Testis (tissue), 2 donors: ENCODE measurements at regions not wholly inside any gene's neighbourhood (a gene's known extent, or its start where the extent isn't known, plus 50 kb on each side); places are given as distances from the start of the nearest gene placed in this dataset.

ENCODE experiments used
- DNase-seq: peaks from one replicate; pipeline ENCODE4 v3.0.0-alpha.2; 2019
- H3K27ac ChIP-seq, 2 donors: fragments of 200-600 bp; sonication (generic); one replicate each; pipeline ENCODE4 v1.5.1; 2019
- H3K27me3 ChIP-seq: fragments of 200-600 bp; sonication (generic); one replicate; pipeline ENCODE4 v1.5.1; 2019
- H3K36me3 ChIP-seq: fragments of 200-600 bp; sonication (generic); one replicate; pipeline ENCODE4 v1.5.1; 2017; ENCODE audit warnings: low read depth; ENCODE audit errors: missing control alignments
- H3K4me1 ChIP-seq: fragments of 200-600 bp; sonication (generic); one replicate; pipeline ENCODE4 v1.5.1; 2019
- H3K4me3 ChIP-seq, 2 donors: fragments of 200-600 bp; sonication (generic); one replicate each; pipeline ENCODE4 v1.5.1; 2017 to 2019
- H3K9me3 ChIP-seq: fragments of 200-600 bp; sonication (generic); one replicate; pipeline ENCODE4 v1.5.1; 2017
- POLR2A ChIP-seq: fragments of 450-650 bp; IDR thresholded peaks from one replicate; pipeline ENCODE4 v1.6.1; 2017; ENCODE audit warnings: antibody characterized with exemption, mild to moderate bottlenecking, moderate library complexity
- WGBS, 2 donors: methylation state at CpG; one replicate each; pipeline ENCODE4 v1.1.5; 2018; 5-methylcytosine and 5-hydroxymethylcytosine counted together
- intact Hi-C: fragments of 100-400 bp; cut with DNase I; formaldehyde crosslinking; loops from one replicate; pipeline ENCODE4 v1.15.1; 2023; ENCODE audit warnings: low total_unique reads
- TF ChIP-seq, protein P1 (sequence below), 3 experiments: fragments of 450-650 bp in 2 of 3; fragments of 200-600 bp in 1 of 3; sonication (generic) in 1 of 3; IDR thresholded peaks; one replicate each; pipeline ENCODE4 v1.5.1; 2016 to 2019; ENCODE audit warnings: antibody characterized with exemption in 3 of 3, mild to moderate bottlenecking in 2 of 3, moderate library complexity in 1 of 3

DNA sequence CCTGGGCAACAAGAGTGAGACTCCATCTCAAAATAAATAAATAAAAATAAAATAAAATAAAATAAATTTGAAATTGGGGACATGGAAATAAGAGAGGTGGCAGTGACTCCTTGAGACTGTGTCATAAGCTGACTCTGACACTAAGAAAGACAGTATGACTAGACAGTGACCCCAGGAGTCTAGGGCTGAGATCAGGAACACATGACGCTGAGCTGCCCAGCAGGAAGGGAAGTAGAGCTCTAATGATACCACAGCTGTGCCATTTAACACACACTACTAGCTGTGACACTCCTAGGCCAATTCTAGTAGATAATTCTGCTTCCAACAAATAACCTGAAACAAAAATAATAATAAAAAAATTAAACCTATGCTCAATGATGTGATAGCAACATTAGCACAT is 293.0 kb downstream of the SEC61B start:
- intact Hi-C loops: no loop called here
- TF ChIP-seq, protein P1, sequence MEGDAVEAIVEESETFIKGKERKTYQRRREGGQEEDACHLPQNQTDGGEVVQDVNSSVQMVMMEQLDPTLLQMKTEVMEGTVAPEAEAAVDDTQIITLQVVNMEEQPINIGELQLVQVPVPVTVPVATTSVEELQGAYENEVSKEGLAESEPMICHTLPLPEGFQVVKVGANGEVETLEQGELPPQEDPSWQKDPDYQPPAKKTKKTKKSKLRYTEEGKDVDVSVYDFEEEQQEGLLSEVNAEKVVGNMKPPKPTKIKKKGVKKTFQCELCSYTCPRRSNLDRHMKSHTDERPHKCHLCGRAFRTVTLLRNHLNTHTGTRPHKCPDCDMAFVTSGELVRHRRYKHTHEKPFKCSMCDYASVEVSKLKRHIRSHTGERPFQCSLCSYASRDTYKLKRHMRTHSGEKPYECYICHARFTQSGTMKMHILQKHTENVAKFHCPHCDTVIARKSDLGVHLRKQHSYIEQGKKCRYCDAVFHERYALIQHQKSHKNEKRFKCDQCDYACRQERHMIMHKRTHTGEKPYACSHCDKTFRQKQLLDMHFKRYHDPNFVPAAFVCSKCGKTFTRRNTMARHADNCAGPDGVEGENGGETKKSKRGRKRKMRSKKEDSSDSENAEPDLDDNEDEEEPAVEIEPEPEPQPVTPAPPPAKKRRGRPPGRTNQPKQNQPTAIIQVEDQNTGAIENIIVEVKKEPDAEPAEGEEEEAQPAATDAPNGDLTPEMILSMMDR (IDR thresholded peaks at IDR 0.05): no peak
- no peak for TF ChIP-seq POLR2A

DNA sequence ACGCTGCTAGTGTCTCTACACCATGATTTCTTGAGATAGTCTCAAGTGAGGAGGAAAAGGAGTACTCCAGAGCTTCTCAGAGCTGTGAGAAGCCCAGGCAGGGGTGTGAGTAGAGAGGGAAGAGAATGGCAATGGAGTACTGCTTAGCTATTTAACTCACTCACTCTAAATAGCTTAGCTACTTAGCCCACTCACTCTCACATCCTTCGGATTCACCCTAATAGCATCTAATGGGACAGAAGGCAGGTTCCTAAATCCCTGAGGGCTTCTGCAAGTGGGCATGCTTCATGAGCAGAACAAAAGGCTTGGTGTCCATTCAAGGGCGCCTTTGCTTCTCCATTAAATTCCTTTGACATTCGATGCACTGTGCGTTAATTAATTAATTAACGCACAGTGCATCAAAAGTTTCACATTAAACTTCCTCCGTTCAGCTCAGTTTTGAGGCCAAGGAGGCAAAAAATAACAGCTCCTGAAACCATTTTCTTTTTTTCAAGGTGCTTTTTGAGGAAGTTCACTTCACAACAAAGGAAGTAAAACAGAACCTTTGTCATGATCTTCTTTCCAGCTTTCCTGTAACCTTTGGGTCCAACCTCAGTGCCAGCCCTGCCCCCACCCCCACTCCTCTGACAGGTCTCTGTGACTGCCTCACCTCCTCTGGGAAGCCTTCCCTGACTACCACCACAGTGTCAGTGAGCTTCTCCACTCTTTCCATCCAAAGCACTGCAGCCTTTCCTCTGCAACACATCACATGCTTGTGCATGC is 294.0 kb downstream of the SEC61B start:
- no peaks in the 10 kb centered on the region for H3K4me1 ChIP-seq
- no peaks in the 10 kb centered on the region for H3K9me3 ChIP-seq
- no peak for DNase-seq
- TF ChIP-seq, protein P1 (IDR thresholded peaks at IDR 0.05): no peak
- TF ChIP-seq POLR2A: no peak
- no peak overlapping the region for H3K4me3 ChIP-seq
- H3K27me3 ChIP-seq: no peaks in the 10 kb centered on the region
- intact Hi-C loops: no loop called here
- H3K27ac ChIP-seq: no peak overlapping the region
- WGBS, 2 donors: 86 to 93% methylated on average over 7 of the region's 7 CpGs
- H3K36me3 ChIP-seq: no peaks in the 10 kb centered on the region

More for the DNA sequence above, 293.0 kb downstream of the SEC61B start:
- H3K27ac ChIP-seq: no peak overlapping the region
- H3K36me3 ChIP-seq: no peaks in the 10 kb centered on the region
- H3K4me3 ChIP-seq: no peak overlapping the region
- WGBS, 2 donors: 72 to 96% methylated on average over 1 of the region's 1 CpG
- no peaks in the 10 kb centered on the region for H3K27me3 ChIP-seq
- H3K9me3 ChIP-seq: no peaks in the 10 kb centered on the region
- no peaks in the 10 kb centered on the region for H3K4me1 ChIP-seq
- DNase-seq: no peak

DNA sequence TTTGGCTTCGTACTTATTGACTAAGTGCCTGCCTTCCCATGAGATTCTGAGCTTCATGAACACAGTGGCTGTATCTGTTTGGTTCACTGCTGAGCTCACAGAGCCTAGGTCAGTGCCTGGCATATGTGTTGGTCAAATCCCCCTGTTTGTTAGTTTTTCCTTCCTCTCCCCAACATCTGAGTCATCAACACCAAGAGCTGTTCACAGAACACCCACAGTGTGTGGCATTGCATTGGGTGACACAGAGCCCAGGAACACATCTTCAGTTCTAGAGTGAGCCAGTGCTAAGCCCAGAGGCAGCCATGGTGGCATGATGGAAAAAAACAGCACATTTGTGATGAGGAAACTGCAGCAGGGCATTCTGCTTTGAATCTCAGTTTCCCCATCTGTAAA is 294.6 kb downstream of the SEC61B start:
- Histone ChIP-seq H3K36me3 (no peaks in the 10 kb centered on the region), H3K27me3 (no peaks in the 10 kb centered on the region), H3K4me1 (no peaks in the 10 kb centered on the region), H3K4me3 (no peak overlapping the region), H3K27ac (no peak overlapping the region), H3K9me3 (no peaks in the 10 kb centered on the region)
- no peak for TF ChIP-seq POLR2A
- TF ChIP-seq, protein P1 (IDR thresholded peaks at IDR 0.05): no peak
- intact Hi-C loops: no loop called here
- DNase-seq: no peak
- WGBS, 2 donors: 97 to 100% methylated on average over 1 of the region's 1 CpG

- Histone ChIP-seq H3K27ac (no peak overlapping the region), H3K4me1 (no peaks in the 10 kb centered on the region), H3K27me3 (no peaks in the 10 kb centered on the region), H3K36me3 (no peaks in the 10 kb centered on the region), H3K4me3 (no peak overlapping the region), H3K9me3 (no peaks in the 10 kb centered on the region)
- TF ChIP-seq POLR2A: no peak
- TF ChIP-seq, protein P1 (IDR thresholded peaks at IDR 0.05): no peak
- 81 to 84% methylated on average over 1 of the region's 1 CpG for WGBS, 2 donors
- no peak for DNase-seq
- intact Hi-C loops: no loop called here
Observed at GRCh38 chr9:99523838-99524237, 297.8 kb upstream of the NR4A3 start.

DNA sequence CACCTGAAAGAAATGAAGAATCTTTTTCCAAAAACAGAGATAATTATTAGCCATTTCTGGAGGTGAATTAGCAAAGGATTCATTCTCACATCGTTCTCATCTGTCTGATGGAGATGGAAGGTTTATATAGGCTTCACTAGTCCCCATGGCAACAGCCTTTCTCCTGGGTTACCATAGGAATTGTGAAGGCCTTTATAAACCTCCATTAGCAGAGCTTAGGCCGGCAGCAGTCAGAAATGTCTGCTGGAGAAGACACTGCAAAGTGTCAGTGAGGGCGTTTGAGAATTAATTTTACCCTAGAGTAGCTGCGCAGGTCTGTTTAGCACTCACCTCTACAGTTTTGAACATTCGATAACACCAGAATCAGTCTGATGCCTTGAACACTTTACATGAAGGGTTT is 290.4 kb upstream of the NR4A3 start:
- H3K9me3 ChIP-seq: no peaks in the 10 kb centered on the region
- TF ChIP-seq, protein P1 (IDR thresholded peaks at IDR 0.05): no peak
- no peak for TF ChIP-seq POLR2A
- DNase-seq: no peak
- no peaks in the 10 kb centered on the region for H3K4me1 ChIP-seq
- no peaks in the 10 kb centered on the region for H3K27me3 ChIP-seq
- no peak overlapping the region for H3K27ac ChIP-seq
- no peak overlapping the region for H3K4me3 ChIP-seq
- H3K36me3 ChIP-seq: no peaks in the 10 kb centered on the region
- intact Hi-C loops: no loop called here
- 84 to 86% methylated on average over 5 of the region's 5 CpGs for whole genome bisulfite sequencing, 2 donors
